HepG2 (cell line): ENCODE measurements at regions not wholly inside any gene's neighbourhood (a gene's known extent, or its start where the extent isn't known, plus 50 kb on each side); places are given as distances from the start of the nearest gene placed in this dataset.

ENCODE experiments used
- ATAC-seq: fragments of 200-7000 bp; cut with Tn5 transposase; 3 replicates; pipeline ENCODE4 v1.9.1; 2020; ENCODE audit warnings: mild to moderate bottlenecking, moderate library complexity
- BruUV-seq: library from RNA; stranded (reverse); fragments of 400-500 nt; replicated peaks from 2 replicates; lab custom pipeline; 2021; lab: Mats Ljungman, UMichigan
- CTCF ChIA-PET: fragments of 300-600 bp; formaldehyde crosslinking; extraction: SDS; loops from one replicate; lab custom pipeline; 2021; ENCODE audit warnings: low total read pairs, inconsistent platforms, low intra/inter-chr PET ratio; lab: Yijun Ruan, JAX
- POLR2A ChIA-PET: fragments of 350-600 bp; sonication (Branson Sonifier 250); formaldehyde crosslinking; loops from one replicate; lab custom pipeline; 2020; ENCODE audit warnings: antibody characterized with exemption, inconsistent platforms; lab: Yijun Ruan, JAX
- DNase-seq: peaks from one replicate; pipeline ENCODE4 v3.0.0-alpha.2; 2015; ENCODE audit warnings: low spot score
- FAIRE-seq: peaks from 3 replicates; lab custom pipeline; 2011; peaks lifted over from hg19 to GRCh38; lab: Jason Lieb, UNC
- H2AFZ ChIP-seq: one replicate; pipeline ENCODE4 v1.6.1; 2011; ENCODE audit warnings: low read length, inconsistent platforms
- H3K27ac ChIP-seq: fragments of 300-600 bp; 3 replicates; pipeline ENCODE4 v1.8.0; 2011; ENCODE audit warnings: mixed run types, mild to moderate bottlenecking, mixed read lengths, low read length, inconsistent platforms; ENCODE audit not compliant: insufficient read depth; ENCODE audit errors: extremely low read length
- H3K27me3 ChIP-seq, 2 experiments: fragments of 200-600 bp in 1 of 2; 2 replicates in 1 of 2; 3 replicates in 1 of 2; pipeline versions ENCODE4 v1.6.0 to v1.8.0; 2011; ENCODE audit warnings: low read length in 2 of 2, mild to moderate bottlenecking in 2 of 2, moderate library complexity in 2 of 2, inconsistent platforms in 1 of 2; ENCODE audit not compliant: insufficient read depth in 2 of 2, control insufficient read depth in 1 of 2
- H3K36me3 ChIP-seq, 2 experiments: fragments of 200-600 bp in 1 of 2; replicated peaks in 1 of 2; 2 replicates in 1 of 2; 3 replicates in 1 of 2; pipeline versions ENCODE4 v1.5.1 to v1.8.0; 2011; ENCODE audit warnings: low read length in 2 of 2, inconsistent platforms in 1 of 2; ENCODE audit not compliant: insufficient read depth in 2 of 2, control insufficient read depth in 1 of 2
- H3K4me1 ChIP-seq: 2 replicates; pipeline ENCODE4 v1.5.1; 2012; ENCODE audit warnings: low read length, inconsistent platforms; ENCODE audit not compliant: insufficient read depth
- H3K4me2 ChIP-seq: 2 replicates; pipeline ENCODE4 v1.6.0; 2011; ENCODE audit warnings: low read depth, low read length, inconsistent platforms
- H3K4me3 ChIP-seq, 3 experiments: fragments of 200-600 bp in 1 of 3; sonication (generic), shearing (Covaris generic) in 1 of 3; replicated peaks in 1 of 3; 2 replicates each; pipeline ENCODE4 v1.5.1; 2011 to 2016; ENCODE audit warnings: low read length in 3 of 3, inconsistent platforms in 2 of 3, low read depth in 2 of 3, mild to moderate bottlenecking in 2 of 3, control low read depth in 1 of 3, mixed read lengths in 1 of 3; ENCODE audit not compliant: insufficient read depth in 1 of 3
- H3K79me2 ChIP-seq: one replicate; pipeline ENCODE4 v1.6.1; 2011; ENCODE audit warnings: low read length, inconsistent platforms; ENCODE audit not compliant: insufficient read depth
- H3K9ac ChIP-seq: 2 replicates; pipeline ENCODE4 v1.6.0; 2011; ENCODE audit warnings: mild to moderate bottlenecking, low read depth, low read length, inconsistent platforms; ENCODE audit not compliant: insufficient read depth
- H3K9me3 ChIP-seq: 2 replicates; pipeline ENCODE4 v1.5.1; 2012; ENCODE audit warnings: mild to moderate bottlenecking, low read length
- H4K20me1 ChIP-seq: 2 replicates; pipeline ENCODE4 v1.6.0; 2011; ENCODE audit warnings: inconsistent platforms, mild to moderate bottlenecking, low read length, moderate library complexity; ENCODE audit not compliant: insufficient read depth
- CENPT ChIP-seq: sonication (generic); formaldehyde crosslinking; IDR thresholded peaks from 2 replicates; pipeline ENCODE4 v1.8.0; 2022; ENCODE audit warnings: low read depth, mild to moderate bottlenecking, moderate library complexity, missing genetic modification reagents
- FOSL2 ChIP-seq: sonication (generic); formaldehyde crosslinking; IDR thresholded peaks from 2 replicates; pipeline ENCODE4 v1.4.0; 2020; ENCODE audit warnings: missing genetic modification reagents
- HCFC1 ChIP-seq: fragments of 150-350 bp; IDR thresholded peaks from 2 replicates; pipeline ENCODE4 v1.6.1; 2014; ENCODE audit warnings: low read depth, low read length
- WGBS: methylation state at CpG from one replicate; pipeline ENCODE4 v1.1.6; 2017; ENCODE audit warnings: low lambda C conversion rate; 5-methylcytosine and 5-hydroxymethylcytosine counted together
- in situ Hi-C: cut with HindIII; loops from 2 replicates; pipeline ENCODE4 v1.10.0; 2017; ENCODE audit warnings: low pct_unique_long_range_greater_than_20kb; ENCODE audit not compliant: extremely low pct_ligation_motif_present
- intact Hi-C: fragments of 100-400 bp; cut with micrococcal nuclease; formaldehyde crosslinking; loops from one replicate; pipeline ENCODE4 v1.10.0; 2022; ENCODE audit not compliant: unreplicated experiment
- TF ChIP-seq, protein P1 (sequence below): IDR thresholded peaks from 2 replicates; pipeline ENCODE4 v1.6.1; 2012; ENCODE audit warnings: low read depth, low read length, improper control_type of control experiment
- TF ChIP-seq, protein P2 (sequence below): sonication (generic); formaldehyde crosslinking; IDR thresholded peaks from 2 replicates; pipeline ENCODE4 v1.4.0; 2020; ENCODE audit warnings: mild to moderate bottlenecking, missing genetic modification reagents

- no TSS peak for BruUV-seq
- ATAC-seq (no peak), DNase-seq (no peak), FAIRE-seq (no peak)
- H3K4me2 ChIP-seq: no peak overlapping the region
- no peak overlapping the region for H3K9ac ChIP-seq
- no peaks in the 10 kb centered on the region for H3K27me3 ChIP-seq
- intact Hi-C loops: no loop called here
- no peaks in the 10 kb centered on the region for H4K20me1 ChIP-seq
- CTCF ChIA-PET: no interaction called here
- TF ChIP-seq HCFC1: no peak
- no peak overlapping the region for H2AFZ ChIP-seq
- in situ Hi-C loops: no loop called here
- POLR2A ChIA-PET: no interaction called here
- no peak overlapping the region for H3K27ac ChIP-seq
- no peaks in the 10 kb centered on the region for H3K4me1 ChIP-seq
- H3K9me3 ChIP-seq: no peaks in the 10 kb centered on the region
- H3K4me3 ChIP-seq: no peak overlapping the region
- no peaks in the 10 kb centered on the region for H3K79me2 ChIP-seq
- no peaks in the 10 kb centered on the region for H3K36me3 ChIP-seq
Measured at GRCh38 chr1:189986516-189986915, 491.1 kb downstream of the BRINP3 start.

DNA sequence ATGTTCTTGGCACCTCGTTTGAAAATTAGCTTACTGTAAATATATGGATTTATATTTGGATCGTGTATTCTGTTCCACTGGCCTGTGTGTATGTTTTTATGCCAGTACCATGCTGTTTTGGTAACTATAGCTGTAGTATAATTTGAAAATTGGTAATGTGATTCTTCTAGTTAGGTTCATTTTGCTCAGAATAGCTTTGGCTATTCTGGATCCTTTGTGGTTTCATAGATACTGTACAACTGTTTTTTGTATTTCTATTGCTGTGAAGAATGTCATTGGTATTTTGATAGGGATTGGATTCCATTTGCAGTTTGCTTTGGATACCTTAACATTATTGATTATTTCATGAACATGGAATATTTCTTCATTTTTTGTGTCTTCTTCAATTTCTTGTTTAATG is 490.2 kb downstream of the BRINP3 start:
- 0% methylated on average over 2 of the region's 2 CpGs for WGBS

More for the DNA sequence above, 490.2 kb downstream of the BRINP3 start:
- Histone ChIP-seq H3K27me3 (no peaks in the 10 kb centered on the region), H3K4me3 (no peak overlapping the region), H3K9me3 (no peaks in the 10 kb centered on the region), H2AFZ (no peak overlapping the region), H3K4me2 (no peak overlapping the region), H3K79me2 (no peaks in the 10 kb centered on the region), H3K4me1 (no peaks in the 10 kb centered on the region), H3K9ac (no peak overlapping the region), H3K36me3 (no peaks in the 10 kb centered on the region), H4K20me1 (no peaks in the 10 kb centered on the region), H3K27ac (no peak overlapping the region)
- in situ Hi-C loops: no loop called here
- no TSS peak for BruUV-seq
- no peak for DNase-seq
- ATAC-seq: no peak
- no peak for TF ChIP-seq CENPT
- TF ChIP-seq, protein P1, sequence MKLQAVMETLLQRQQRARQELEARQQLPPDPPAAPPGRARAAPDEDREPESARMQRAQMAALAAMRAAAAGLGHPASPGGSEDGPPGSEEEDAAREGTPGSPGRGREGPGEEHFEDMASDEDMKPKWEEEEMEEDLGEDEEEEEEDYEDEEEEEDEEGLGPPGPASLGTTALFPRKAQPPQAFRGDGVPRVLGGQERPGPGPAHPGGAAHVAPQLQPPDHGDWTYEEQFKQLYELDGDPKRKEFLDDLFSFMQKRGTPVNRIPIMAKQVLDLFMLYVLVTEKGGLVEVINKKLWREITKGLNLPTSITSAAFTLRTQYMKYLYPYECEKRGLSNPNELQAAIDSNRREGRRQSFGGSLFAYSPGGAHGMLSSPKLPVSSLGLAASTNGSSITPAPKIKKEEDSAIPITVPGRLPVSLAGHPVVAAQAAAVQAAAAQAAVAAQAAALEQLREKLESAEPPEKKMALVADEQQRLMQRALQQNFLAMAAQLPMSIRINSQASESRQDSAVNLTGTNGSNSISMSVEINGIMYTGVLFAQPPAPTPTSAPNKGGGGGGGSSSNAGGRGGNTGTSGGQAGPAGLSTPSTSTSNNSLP: no peak
- TF ChIP-seq FOSL2 (CRISPR knock-in tag): no peak
- TF ChIP-seq, protein P2, sequence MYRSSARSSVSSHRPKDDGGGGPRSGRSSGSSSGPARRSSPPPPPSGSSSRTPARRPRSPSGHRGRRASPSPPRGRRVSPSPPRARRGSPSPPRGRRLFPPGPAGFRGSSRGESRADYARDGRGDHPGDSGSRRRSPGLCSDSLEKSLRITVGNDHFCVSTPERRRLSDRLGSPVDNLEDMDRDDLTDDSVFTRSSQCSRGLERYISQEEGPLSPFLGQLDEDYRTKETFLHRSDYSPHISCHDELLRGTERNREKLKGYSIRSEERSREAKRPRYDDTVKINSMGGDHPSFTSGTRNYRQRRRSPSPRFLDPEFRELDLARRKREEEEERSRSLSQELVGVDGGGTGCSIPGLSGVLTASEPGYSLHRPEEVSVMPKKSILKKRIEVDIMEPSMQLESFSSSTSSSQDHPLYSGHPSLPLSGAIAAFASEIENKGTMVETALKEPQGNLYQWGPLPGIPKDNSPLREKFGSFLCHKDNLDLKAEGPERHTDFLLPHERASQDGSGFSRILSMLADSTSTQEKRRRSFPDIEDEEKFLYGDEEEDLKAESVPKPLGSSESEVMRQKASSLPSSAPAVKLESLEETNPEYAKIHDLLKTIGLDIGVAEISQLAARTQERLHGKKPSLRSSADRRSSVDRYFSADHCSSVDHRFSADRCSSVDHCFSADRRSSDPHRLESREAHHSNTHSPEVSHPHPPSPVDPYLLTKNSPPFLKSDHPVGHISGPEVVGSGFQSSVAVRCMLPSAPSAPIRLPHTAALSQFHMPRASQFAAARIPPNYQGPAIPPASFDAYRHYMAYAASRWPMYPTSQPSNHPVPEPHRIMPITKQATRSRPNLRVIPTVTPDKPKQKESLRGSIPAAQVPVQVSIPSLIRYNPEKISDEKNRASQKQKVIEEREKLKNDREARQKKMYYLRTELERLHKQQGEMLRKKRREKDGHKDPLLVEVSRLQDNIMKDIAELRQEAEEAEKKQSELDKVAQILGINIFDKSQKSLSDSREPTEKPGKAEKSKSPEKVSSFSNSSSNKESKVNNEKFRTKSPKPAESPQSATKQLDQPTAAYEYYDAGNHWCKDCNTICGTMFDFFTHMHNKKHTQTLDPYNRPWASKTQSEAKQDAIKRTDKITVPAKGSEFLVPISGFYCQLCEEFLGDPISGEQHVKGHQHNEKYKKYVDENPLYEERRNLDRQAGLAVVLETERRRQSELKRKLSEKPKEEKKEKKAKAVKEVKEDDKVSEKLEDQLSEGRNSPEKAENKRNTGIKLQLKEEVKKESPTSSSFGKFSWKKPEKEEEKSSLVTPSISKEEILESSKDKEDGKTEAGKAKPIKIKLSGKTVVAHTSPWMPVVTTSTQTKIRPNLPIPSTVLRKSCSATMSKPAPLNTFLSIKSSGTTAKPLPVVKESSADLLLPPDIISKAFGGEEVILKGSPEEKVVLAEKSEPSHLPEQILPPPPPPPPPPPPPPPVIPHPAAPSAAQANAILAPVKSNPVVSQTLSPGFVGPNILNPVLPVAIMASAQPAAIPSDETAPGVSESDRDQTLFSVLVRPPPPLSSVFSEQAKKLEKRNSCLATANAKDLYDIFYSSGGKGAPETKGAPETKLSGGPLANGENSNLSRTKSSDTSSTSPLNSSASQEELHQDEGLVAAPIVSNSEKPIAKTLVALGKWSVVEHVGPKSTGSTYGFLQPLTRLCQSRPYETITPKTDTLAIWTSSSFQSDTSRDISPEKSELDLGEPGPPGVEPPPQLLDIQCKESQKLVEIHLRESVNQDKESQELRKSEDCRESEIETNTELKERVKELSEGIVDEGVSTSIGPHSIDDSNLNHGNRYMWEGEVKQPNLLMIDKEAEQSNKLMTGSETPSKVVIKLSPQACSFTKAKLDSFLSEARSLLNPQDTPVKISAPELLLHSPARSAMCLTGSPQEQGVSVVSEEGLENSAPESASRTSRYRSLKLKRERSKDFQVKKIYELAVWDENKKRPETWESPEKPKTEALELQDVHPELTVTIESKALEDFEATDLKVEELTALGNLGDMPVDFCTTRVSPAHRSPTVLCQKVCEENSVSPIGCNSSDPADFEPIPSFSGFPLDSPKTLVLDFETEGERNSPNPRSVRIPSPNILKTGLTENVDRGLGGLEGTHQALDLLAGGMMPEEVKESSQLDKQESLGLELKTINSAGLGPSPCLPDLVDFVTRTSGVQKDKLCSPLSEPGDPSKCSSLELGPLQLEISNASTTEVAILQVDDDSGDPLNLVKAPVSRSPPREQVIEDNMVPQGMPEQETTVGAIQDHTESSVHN: no peak
- FAIRE-seq: no peak
- intact Hi-C loops: no loop called here
- POLR2A ChIA-PET: no interaction called here
- CTCF ChIA-PET: no interaction called here
